Endothelial cell of umbilical vein (primary cell): ENCODE measurements at regions not wholly inside any gene's neighbourhood (a gene's known extent, or its start where the extent isn't known, plus 50 kb on each side); places are given as distances from the start of the nearest gene placed in this dataset.

Experiments used
- BruUV-seq: library from RNA; stranded (reverse); fragments of 400-500 nt; replicated peaks from 2 replicates; lab custom pipeline; 2021; lab: Mats Ljungman, UMichigan
- CTCF ChIA-PET: fragments of 300-600, 350-600 bp; sonication (Branson Sonifier 250); formaldehyde crosslinking; loops from one replicate; lab custom pipeline; 2021; ENCODE audit warnings: antibody characterized with exemption, inconsistent platforms; lab: Charles Lee
- POLR2A ChIA-PET: fragments of 300-600, 350-600 bp; sonication (Branson Sonifier 250); formaldehyde crosslinking; loops from one replicate; lab custom pipeline; 2021; ENCODE audit warnings: antibody characterized with exemption, inconsistent platforms; lab: Charles Lee
- DNase-seq: peaks from one replicate; pipeline ENCODE4 v3.0.0-alpha.2; 2011; ENCODE audit warnings: low read depth, low spot score
- FAIRE-seq: peaks from 2 replicates; lab custom pipeline; 2011; peaks lifted over from hg19 to GRCh38; lab: Jason Lieb, UNC
- H2AFZ ChIP-seq: 2 replicates; pipeline ENCODE4 v1.6.0; 2012; ENCODE audit warnings: low read depth, low read length, control low read depth, inconsistent platforms
- H3K27ac ChIP-seq: 2 replicates; pipeline ENCODE4 v1.5.1; 2011; ENCODE audit warnings: low read depth, mild to moderate bottlenecking, control low read depth, low read length, moderate library complexity; ENCODE audit not compliant: insufficient read depth
- H3K27me3 ChIP-seq, 2 experiments: 2 replicates each; pipeline versions ENCODE4 v1.6.0 to v1.6.1; 2011; ENCODE audit warnings: low read length in 2 of 2, mixed read lengths in 1 of 2; ENCODE audit not compliant: control insufficient read depth in 2 of 2, insufficient read depth in 2 of 2
- H3K36me3 ChIP-seq, 2 experiments: 2 replicates in 1 of 2; 3 replicates in 1 of 2; pipeline ENCODE4 v1.5.1; 2011; ENCODE audit warnings: low read length in 2 of 2, mild to moderate bottlenecking in 1 of 2, moderate library complexity in 1 of 2; ENCODE audit not compliant: control insufficient read depth in 2 of 2, insufficient read depth in 2 of 2; ENCODE audit errors: extremely low read depth in 1 of 2
- H3K4me1 ChIP-seq: 3 replicates; pipeline ENCODE4 v1.5.1; 2011; ENCODE audit warnings: mild to moderate bottlenecking, low read length; ENCODE audit not compliant: control insufficient read depth, insufficient read depth; ENCODE audit errors: extremely low read depth
- H3K4me2 ChIP-seq: 2 replicates; pipeline ENCODE4 v1.6.1; 2011; ENCODE audit warnings: low read length, control low read depth, mixed read lengths; ENCODE audit not compliant: insufficient read depth
- H3K4me3 ChIP-seq, 3 experiments: fragments of 200-600 bp in 1 of 3; sonication (generic), shearing (Covaris generic) in 1 of 3; replicated peaks in 1 of 3; 2 replicates each; pipeline ENCODE4 v1.5.1; 2011 to 2016; ENCODE audit warnings: control low read depth in 3 of 3, low read length in 3 of 3, mild to moderate bottlenecking in 2 of 3, inconsistent platforms in 1 of 3, low read depth in 1 of 3, moderate library complexity in 1 of 3; ENCODE audit not compliant: insufficient read depth in 1 of 3
- H3K79me2 ChIP-seq: 2 replicates; pipeline ENCODE4 v1.6.0; 2012; ENCODE audit warnings: low read length, inconsistent platforms; ENCODE audit not compliant: control insufficient read depth, insufficient read depth
- H3K9ac ChIP-seq: replicated peaks from 2 replicates; pipeline ENCODE3; 2011; ENCODE audit warnings: low read length, control low read depth; ENCODE audit not compliant: insufficient read depth; ENCODE audit errors: extremely low read depth
- H3K9me1 ChIP-seq: replicated peaks from 3 replicates; pipeline ENCODE4 v1.6.0; 2011; ENCODE audit warnings: mild to moderate bottlenecking, low read length; ENCODE audit not compliant: control insufficient read depth, insufficient read depth; ENCODE audit errors: extremely low read depth
- H3K9me3 ChIP-seq: replicated peaks from 2 replicates; pipeline ENCODE4 v1.5.1; 2012; ENCODE audit warnings: low read length, inconsistent platforms; ENCODE audit not compliant: control insufficient read depth, insufficient read depth
- H4K20me1 ChIP-seq: replicated peaks from 2 replicates; pipeline ENCODE3; 2011; ENCODE audit warnings: mild to moderate bottlenecking, low read length; ENCODE audit not compliant: control insufficient read depth, insufficient read depth; ENCODE audit errors: extremely low read depth
- EZH2 ChIP-seq: IDR thresholded peaks from 2 replicates; pipeline ENCODE4 v1.6.1; 2012; ENCODE audit warnings: borderline replicate concordance, low read depth, mild to moderate bottlenecking, moderate library complexity, low read length, inconsistent platforms; ENCODE audit not compliant: severe bottlenecking
- FOS ChIP-seq: IDR thresholded peaks from 2 replicates; pipeline ENCODE4 v1.6.1; 2011; ENCODE audit warnings: mild to moderate bottlenecking, low read length, moderate library complexity, borderline replicate concordance; ENCODE audit not compliant: insufficient read depth
- GATA2 ChIP-seq: IDR thresholded peaks from 2 replicates; pipeline ENCODE4 v1.7.0; 2011; ENCODE audit warnings: low read depth, mild to moderate bottlenecking, moderate library complexity, mixed read lengths, low read length; ENCODE audit not compliant: insufficient read length, insufficient read depth
- JUN ChIP-seq: IDR thresholded peaks from 2 replicates; pipeline ENCODE4 v1.6.1; 2011; ENCODE audit warnings: borderline replicate concordance, low read depth; ENCODE audit not compliant: insufficient read length, insufficient read depth
- MYC ChIP-seq: IDR thresholded peaks from one replicate; pipeline ENCODE4 v1.6.1; 2011; ENCODE audit warnings: mild to moderate bottlenecking, low read depth, low read length
- POLR2A ChIP-seq: IDR thresholded peaks from 2 replicates; pipeline ENCODE4 v1.6.1; 2012; ENCODE audit warnings: low read depth, mild to moderate bottlenecking, control low read depth, low read length
- POLR2AphosphoS5 ChIP-seq: IDR thresholded peaks from 2 replicates; pipeline ENCODE4 v1.6.1; 2012; ENCODE audit warnings: low read depth, mild to moderate bottlenecking, control low read depth, low read length, moderate library complexity; ENCODE audit not compliant: insufficient read depth
- dilution Hi-C: fragments of 300-500 bp; cut with MboI; formaldehyde crosslinking; loops from one replicate; pipeline ENCODE4 v1.15.0; 2019; ENCODE audit warnings: low sequenced_read_pairs; ENCODE audit not compliant: extremely low pct_ligation_motif_present
- intact Hi-C: fragments of 100-400 bp; cut with micrococcal nuclease; formaldehyde crosslinking; loops from one replicate; pipeline ENCODE4 v1.10.0; 2022
- TF ChIP-seq, protein P1 (sequence below): IDR thresholded peaks from 2 replicates; pipeline ENCODE4 v1.6.1; 2011; ENCODE audit not compliant: insufficient read depth, insufficient read length
- TF ChIP-seq, protein P2 (sequence below), 2 donors: IDR thresholded peaks; 1 replicate in 1 of 2; 2 replicates in 1 of 2; pipeline ENCODE4 v1.5.1; 2011; ENCODE audit warnings: low read length in 2 of 2, mild to moderate bottlenecking in 2 of 2, moderate library complexity in 2 of 2, control low read depth in 1 of 2, inconsistent platforms in 1 of 2, low read depth in 1 of 2; ENCODE audit not compliant: insufficient read depth in 1 of 2; ENCODE audit errors: extremely low read depth in 1 of 2

- peaks cover 0 to 3% of the 10 kb centered on the region in 2 experiments for H3K27me3 ChIP-seq
- CTCF ChIA-PET, result interaction anchor here (0.7 to 1.4 kb wide), 2 partner anchors 9 to 51 kb away, joined by 3 to 4 read pairs; no protein-coding TSS in a partner anchor
- no peak for FAIRE-seq
- intact Hi-C loops (no loop called here), dilution Hi-C loops (no loop called here)
- H3K9ac ChIP-seq, result no peak overlapping the region
- no peaks in the 10 kb centered on the region for H3K9me3 ChIP-seq
- H3K4me3 ChIP-seq, result no peak overlapping the region
- H3K4me1 ChIP-seq, result no peaks in the 10 kb centered on the region
- no peaks in the 10 kb centered on the region for H3K9me1 ChIP-seq
- TF ChIP-seq POLR2A, result no peak
- TF ChIP-seq GATA2, result no peak
- TF ChIP-seq FOS, result no peak
- TF ChIP-seq MYC, result no peak
- TF ChIP-seq, protein P1, sequence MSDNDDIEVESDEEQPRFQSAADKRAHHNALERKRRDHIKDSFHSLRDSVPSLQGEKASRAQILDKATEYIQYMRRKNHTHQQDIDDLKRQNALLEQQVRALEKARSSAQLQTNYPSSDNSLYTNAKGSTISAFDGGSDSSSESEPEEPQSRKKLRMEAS, result no peak
- TF ChIP-seq EZH2, result no peak
- no peak for TF ChIP-seq POLR2AphosphoS5
- TF ChIP-seq JUN, result no peak
- TF ChIP-seq, protein P2, sequence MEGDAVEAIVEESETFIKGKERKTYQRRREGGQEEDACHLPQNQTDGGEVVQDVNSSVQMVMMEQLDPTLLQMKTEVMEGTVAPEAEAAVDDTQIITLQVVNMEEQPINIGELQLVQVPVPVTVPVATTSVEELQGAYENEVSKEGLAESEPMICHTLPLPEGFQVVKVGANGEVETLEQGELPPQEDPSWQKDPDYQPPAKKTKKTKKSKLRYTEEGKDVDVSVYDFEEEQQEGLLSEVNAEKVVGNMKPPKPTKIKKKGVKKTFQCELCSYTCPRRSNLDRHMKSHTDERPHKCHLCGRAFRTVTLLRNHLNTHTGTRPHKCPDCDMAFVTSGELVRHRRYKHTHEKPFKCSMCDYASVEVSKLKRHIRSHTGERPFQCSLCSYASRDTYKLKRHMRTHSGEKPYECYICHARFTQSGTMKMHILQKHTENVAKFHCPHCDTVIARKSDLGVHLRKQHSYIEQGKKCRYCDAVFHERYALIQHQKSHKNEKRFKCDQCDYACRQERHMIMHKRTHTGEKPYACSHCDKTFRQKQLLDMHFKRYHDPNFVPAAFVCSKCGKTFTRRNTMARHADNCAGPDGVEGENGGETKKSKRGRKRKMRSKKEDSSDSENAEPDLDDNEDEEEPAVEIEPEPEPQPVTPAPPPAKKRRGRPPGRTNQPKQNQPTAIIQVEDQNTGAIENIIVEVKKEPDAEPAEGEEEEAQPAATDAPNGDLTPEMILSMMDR (IDR thresholded peaks at IDR 0.05; ENCODE audit: extremely low read depth in 1 of 2, insufficient read depth in 1 of 2, low read depth in 1 of 2, low read length in 2 of 2), result no peak
- H3K4me2 ChIP-seq, result no peak overlapping the region
- H3K27ac ChIP-seq, result no peak overlapping the region
- DNase-seq, result no peak
- POLR2A ChIA-PET, result no interaction called here
- no peaks in the 10 kb centered on the region for H3K36me3 ChIP-seq
- no peaks in the 10 kb centered on the region for H3K79me2 ChIP-seq
- no peaks in the 10 kb centered on the region for H4K20me1 ChIP-seq
- no peak overlapping the region for H2AFZ ChIP-seq
- no TSS peak for BruUV-seq
Observed at GRCh38 chr2:176763130-176763529, 449.5 kb upstream of the HNRNPA3 start.
